SK-N-SH (cell line): ENCODE measurements at regions not wholly inside any gene's neighbourhood (a gene's known extent, or its start where the extent isn't known, plus 50 kb on each side); places are given as distances from the start of the nearest gene placed in this dataset.

Experiments used
- CTCF ChIA-PET: fragments of 300-600, 350-600 bp; formaldehyde crosslinking; extraction: SDS; loops from one replicate; lab custom pipeline; 2021; lab: Yijun Ruan, JAX
- POLR2A ChIA-PET: fragments of 350-600 bp; sonication (Branson Sonifier 250); formaldehyde crosslinking; extraction: SDS; loops from one replicate; lab custom pipeline; 2020; ENCODE audit warnings: antibody characterized with exemption, inconsistent platforms; lab: Yijun Ruan, JAX
- DNase-seq: peaks from one replicate; pipeline ENCODE4 v3.0.0; 2012
- H2AFZ ChIP-seq: fragments of 200-600 bp; sonication (generic); 2 replicates; pipeline ENCODE4 v1.8.1; 2016; ENCODE audit warnings: antibody characterized with exemption, mild to moderate bottlenecking, low read depth
- H3F3A ChIP-seq: fragments of 200-600 bp; sonication (generic); replicated peaks from 2 replicates; pipeline ENCODE3; 2016; ENCODE audit warnings: antibody characterized with exemption, mild to moderate bottlenecking; ENCODE audit not compliant: insufficient read depth
- H3K27ac ChIP-seq, 2 experiments: fragments of 200-500 bp in 1 of 2; fragments of 200-600 bp in 1 of 2; sonication (Bioruptor generic) in 1 of 2; sonication (generic), shearing (Covaris generic) in 1 of 2; 2 replicates each; pipeline versions ENCODE4 v1.5.1 to v1.6.1; 2014 to 2016; ENCODE audit warnings: low read depth in 2 of 2, inconsistent platforms in 1 of 2, low read length in 1 of 2, mild to moderate bottlenecking in 1 of 2, mixed read lengths in 1 of 2
- H3K27me3 ChIP-seq: fragments of 200-600 bp; sonication (generic), shearing (Covaris generic); 2 replicates; pipeline ENCODE4 v1.6.1; 2016; ENCODE audit warnings: mixed run types; ENCODE audit not compliant: insufficient read depth
- H3K36me3 ChIP-seq, 2 experiments: fragments of 200-500 bp in 1 of 2; fragments of 200-600 bp in 1 of 2; sonication (Bioruptor generic) in 1 of 2; sonication (generic) in 1 of 2; replicated peaks in 1 of 2; 2 replicates each; pipeline versions ENCODE3 to v1.5.1; 2014 to 2016; ENCODE audit warnings: low read length in 1 of 2, mild to moderate bottlenecking in 1 of 2; ENCODE audit not compliant: insufficient read depth in 2 of 2, control insufficient read depth in 1 of 2
- H3K4me1 ChIP-seq, 2 experiments: fragments of 200-500 bp in 1 of 2; fragments of 200-600 bp in 1 of 2; sonication (Bioruptor generic) in 1 of 2; sonication (generic), shearing (Covaris generic) in 1 of 2; 2 replicates each; pipeline versions ENCODE4 v1.5.1 to v1.6.1; 2014 to 2016; ENCODE audit warnings: low read depth in 1 of 2, low read length in 1 of 2, mixed run types in 1 of 2; ENCODE audit not compliant: insufficient read depth in 2 of 2, control insufficient read depth in 1 of 2
- H3K4me2 ChIP-seq: fragments of 200-600 bp; sonication (generic), shearing (Covaris generic); 2 replicates; pipeline ENCODE4 v1.6.1; 2017; ENCODE audit warnings: mixed run types
- H3K4me3 ChIP-seq, 2 experiments: fragments of 200-500 bp in 1 of 2; fragments of 200-600 bp in 1 of 2; sonication (Bioruptor generic) in 1 of 2; sonication (generic), shearing (Covaris generic) in 1 of 2; 2 replicates each; pipeline versions ENCODE4 v1.5.1 to v1.8.1; 2014 to 2016; ENCODE audit warnings: low read depth in 2 of 2, inconsistent platforms in 1 of 2, low read length in 1 of 2, mild to moderate bottlenecking in 1 of 2, mixed read lengths in 1 of 2, moderate library complexity in 1 of 2
- H3K79me2 ChIP-seq: fragments of 200-600 bp; sonication (generic); 2 replicates; pipeline ENCODE4 v1.8.1; 2017; ENCODE audit warnings: mild to moderate bottlenecking; ENCODE audit not compliant: insufficient read depth
- H3K9ac ChIP-seq: fragments of 200-600 bp; sonication (generic); 2 replicates; pipeline ENCODE4 v1.6.1; 2017; ENCODE audit warnings: mixed run types
- H3K9me2 ChIP-seq: fragments of 200-600 bp; sonication (generic); 2 replicates; pipeline ENCODE4 v1.6.1; 2017; ENCODE audit warnings: mixed run types
- H3K9me3 ChIP-seq: fragments of 200-600 bp; sonication (generic); 2 replicates; pipeline ENCODE4 v1.6.1; 2017; ENCODE audit warnings: mixed run types, mild to moderate bottlenecking, moderate library complexity
- H4K20me1 ChIP-seq: fragments of 200-600 bp; sonication (generic); 2 replicates; pipeline ENCODE4 v1.6.1; 2017; ENCODE audit warnings: mild to moderate bottlenecking, mixed run types; ENCODE audit not compliant: insufficient read depth
- ELF1 ChIP-seq: IDR thresholded peaks from 2 replicates; pipeline ENCODE4 v1.4.0; 2012
- EZH2phosphoT487 ChIP-seq: fragments of 200-600 bp; sonication (generic); IDR thresholded peaks from 2 replicates; pipeline ENCODE4 v1.6.1; 2017; ENCODE audit warnings: low read depth, mixed run types, mild to moderate bottlenecking, antibody characterized with exemption, moderate library complexity, borderline replicate concordance
- FOSL2 ChIP-seq: IDR thresholded peaks from 2 replicates; pipeline ENCODE4 v1.4.0; 2012; ENCODE audit warnings: low read depth, mild to moderate bottlenecking, moderate library complexity, borderline replicate concordance
- FOXJ3 ChIP-seq: sonication (generic); formaldehyde crosslinking; IDR thresholded peaks from 2 replicates; pipeline ENCODE4 v1.5.1; 2020; ENCODE audit warnings: mild to moderate bottlenecking, missing genetic modification reagents
- FOXM1 ChIP-seq: IDR thresholded peaks from 2 replicates; pipeline ENCODE4 v1.4.0; 2012; ENCODE audit warnings: low read depth, mild to moderate bottlenecking
- GABPA ChIP-seq: IDR thresholded peaks from 2 replicates; pipeline ENCODE4 v1.4.0; 2012; ENCODE audit warnings: low read depth, mild to moderate bottlenecking
- MAX ChIP-seq: IDR thresholded peaks from 2 replicates; pipeline ENCODE4 v1.4.0; 2012; ENCODE audit warnings: low read depth
- MEF2A ChIP-seq: IDR thresholded peaks from 2 replicates; pipeline ENCODE4 v1.4.0; 2012; ENCODE audit warnings: low read depth, borderline replicate concordance
- MXI1 ChIP-seq: IDR thresholded peaks from 2 replicates; pipeline ENCODE4 v1.6.1; 2012; ENCODE audit warnings: mild to moderate bottlenecking, low read depth, low read length, improper control_type of control experiment
- NFIC ChIP-seq: IDR thresholded peaks from 2 replicates; pipeline ENCODE4 v1.4.0; 2012; ENCODE audit warnings: borderline replicate concordance
- NRF1 ChIP-seq: IDR thresholded peaks from 2 replicates; pipeline ENCODE4 v1.6.1; 2012; ENCODE audit warnings: low read depth, mild to moderate bottlenecking, low read length
- POLR2AphosphoS5 ChIP-seq: IDR thresholded peaks from 2 replicates; pipeline ENCODE4 v1.6.1; 2012; ENCODE audit warnings: low read depth, low read length
- RXRA ChIP-seq: IDR thresholded peaks from 2 replicates; pipeline ENCODE4 v1.4.0; 2012; ENCODE audit warnings: low read depth, mild to moderate bottlenecking, borderline replicate concordance
- SMC3 ChIP-seq: IDR thresholded peaks from 2 replicates; pipeline ENCODE4 v1.6.1; 2012; ENCODE audit warnings: low read depth, low read length, improper control_type of control experiment
- TEAD4 ChIP-seq: IDR thresholded peaks from 2 replicates; pipeline ENCODE4 v1.4.0; 2012; ENCODE audit warnings: mild to moderate bottlenecking, borderline replicate concordance; ENCODE audit not compliant: insufficient read depth
- USF1 ChIP-seq: IDR thresholded peaks from 2 replicates; pipeline ENCODE4 v1.4.0; 2012; ENCODE audit warnings: low read depth, borderline replicate concordance
- YY1 ChIP-seq: IDR thresholded peaks from 2 replicates; pipeline ENCODE4 v1.4.0; 2012; ENCODE audit warnings: low read depth, mild to moderate bottlenecking
- WGBS: methylation state at CpG from one replicate; pipeline ENCODE4 v1.1.6; 2017; ENCODE audit warnings: low lambda C conversion rate; 5-methylcytosine and 5-hydroxymethylcytosine counted together
- TF ChIP-seq, protein P1 (sequence below): fragments of 150-350 bp; IDR thresholded peaks from 2 replicates; pipeline ENCODE4 v1.6.1; 2017; ENCODE audit warnings: antibody characterized with exemption, low read length, low read depth, borderline replicate concordance
- TF ChIP-seq, protein P2 (sequence below): IDR thresholded peaks from 2 replicates; pipeline ENCODE4 v1.4.0; 2012; ENCODE audit warnings: low read depth, borderline replicate concordance

GRCh38 chr6:8958894-8959511, 523.7 kb upstream of the SLC35B3 start:
- POLR2A ChIA-PET = no interaction called here
- TF ChIP-seq NFIC (no peak), USF1 (no peak), RXRA (no peak), EZH2phosphoT487 (no peak), FOXJ3 (CRISPR knock-in tag) (no peak), SMC3 (no peak), MXI1 (no peak), MAX (no peak), GABPA (no peak), YY1 (no peak), FOXM1 (no peak), NRF1 (no peak), MEF2A (no peak), TEAD4 (no peak), POLR2AphosphoS5 (no peak)
- TF ChIP-seq, protein P1, sequence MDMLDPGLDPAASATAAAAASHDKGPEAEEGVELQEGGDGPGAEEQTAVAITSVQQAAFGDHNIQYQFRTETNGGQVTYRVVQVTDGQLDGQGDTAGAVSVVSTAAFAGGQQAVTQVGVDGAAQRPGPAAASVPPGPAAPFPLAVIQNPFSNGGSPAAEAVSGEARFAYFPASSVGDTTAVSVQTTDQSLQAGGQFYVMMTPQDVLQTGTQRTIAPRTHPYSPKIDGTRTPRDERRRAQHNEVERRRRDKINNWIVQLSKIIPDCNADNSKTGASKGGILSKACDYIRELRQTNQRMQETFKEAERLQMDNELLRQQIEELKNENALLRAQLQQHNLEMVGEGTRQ = no peak
- no peaks in the 10 kb centered on the region for H3K9me2 ChIP-seq
- CTCF ChIA-PET = no interaction called here
- H3K9me3 ChIP-seq = no peaks in the 10 kb centered on the region
- no peaks in the 10 kb centered on the region for H3F3A ChIP-seq
- no peak overlapping the region for H3K4me2 ChIP-seq
- H4K20me1 ChIP-seq = no peaks in the 10 kb centered on the region
- H3K4me3 ChIP-seq = no peak overlapping the region
- no peaks in the 10 kb centered on the region for H3K79me2 ChIP-seq
- H3K4me1 ChIP-seq = no peaks in the 10 kb centered on the region
- no peak overlapping the region for H3K27ac ChIP-seq
- H3K27me3 ChIP-seq = no peaks in the 10 kb centered on the region
- H3K9ac ChIP-seq = no peak overlapping the region
- DNase-seq = no peak
- H3K36me3 ChIP-seq = no peaks in the 10 kb centered on the region
- H2AFZ ChIP-seq = no peak overlapping the region

DNA sequence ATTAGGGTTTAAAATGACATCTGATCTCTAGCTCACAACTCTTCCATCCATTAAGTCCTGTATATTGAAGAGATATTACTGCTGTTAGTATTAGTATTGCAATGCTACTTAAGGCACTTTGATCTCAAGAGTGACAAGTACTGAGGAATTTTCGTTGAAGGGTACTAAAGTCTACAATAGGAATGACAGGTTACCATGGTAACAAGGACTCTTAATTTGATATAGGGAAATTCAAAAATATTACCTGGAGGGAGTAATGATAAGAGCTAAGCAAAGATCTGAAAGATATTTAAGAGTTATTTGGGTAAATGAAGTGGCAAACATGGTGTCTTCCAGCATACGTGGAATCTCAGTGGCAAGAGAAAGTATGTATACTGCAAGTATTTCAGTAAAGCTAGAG, 518.0 kb upstream of the SLC35B3 start:
- H3K4me1 ChIP-seq = no peaks in the 10 kb centered on the region
- TF ChIP-seq MAX = no peak
- no peak for TF ChIP-seq ELF1
- TF ChIP-seq, protein P2, sequence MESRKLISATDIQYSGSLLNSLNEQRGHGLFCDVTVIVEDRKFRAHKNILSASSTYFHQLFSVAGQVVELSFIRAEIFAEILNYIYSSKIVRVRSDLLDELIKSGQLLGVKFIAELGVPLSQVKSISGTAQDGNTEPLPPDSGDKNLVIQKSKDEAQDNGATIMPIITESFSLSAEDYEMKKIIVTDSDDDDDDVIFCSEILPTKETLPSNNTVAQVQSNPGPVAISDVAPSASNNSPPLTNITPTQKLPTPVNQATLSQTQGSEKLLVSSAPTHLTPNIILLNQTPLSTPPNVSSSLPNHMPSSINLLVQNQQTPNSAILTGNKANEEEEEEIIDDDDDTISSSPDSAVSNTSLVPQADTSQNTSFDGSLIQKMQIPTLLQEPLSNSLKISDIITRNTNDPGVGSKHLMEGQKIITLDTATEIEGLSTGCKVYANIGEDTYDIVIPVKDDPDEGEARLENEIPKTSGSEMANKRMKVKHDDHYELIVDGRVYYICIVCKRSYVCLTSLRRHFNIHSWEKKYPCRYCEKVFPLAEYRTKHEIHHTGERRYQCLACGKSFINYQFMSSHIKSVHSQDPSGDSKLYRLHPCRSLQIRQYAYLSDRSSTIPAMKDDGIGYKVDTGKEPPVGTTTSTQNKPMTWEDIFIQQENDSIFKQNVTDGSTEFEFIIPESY = no peak
- no peak for TF ChIP-seq MEF2A
- TF ChIP-seq FOSL2 = no peak
- TF ChIP-seq, protein P1 = no peak
- no peaks in the 10 kb centered on the region for H3K79me2 ChIP-seq
- no peak overlapping the region for H3K9ac ChIP-seq
- no peak overlapping the region for H2AFZ ChIP-seq
- no peak overlapping the region for H3K4me3 ChIP-seq
- no peaks in the 10 kb centered on the region for H3K36me3 ChIP-seq
- no peaks in the 10 kb centered on the region for H4K20me1 ChIP-seq
- no peaks in the 10 kb centered on the region for H3K27me3 ChIP-seq
- WGBS = 28% methylated on average over 2 of the region's 2 CpGs
- H3K9me3 ChIP-seq = no peaks in the 10 kb centered on the region
- ChIA-PET CTCF (no interaction called here), POLR2A (no interaction called here)
- no peak overlapping the region for H3K27ac ChIP-seq
- no peaks in the 10 kb centered on the region for H3K9me2 ChIP-seq
- no peaks in the 10 kb centered on the region for H3F3A ChIP-seq
- DNase-seq = no peak
- H3K4me2 ChIP-seq = no peak overlapping the region
